GM12872 (cell line): ENCODE measurements at regions not wholly inside any gene's neighbourhood (a gene's known extent, or its start where the extent isn't known, plus 50 kb on each side); places are given as distances from the start of the nearest gene placed in this dataset.

Source experiments
- TF ChIP-seq, protein P1 (sequence below): IDR thresholded peaks from 3 replicates; pipeline ENCODE4 v1.5.1; 2011; ENCODE audit warnings: low read depth, mild to moderate bottlenecking, low read length, moderate library complexity; ENCODE audit not compliant: insufficient read depth

DNA sequence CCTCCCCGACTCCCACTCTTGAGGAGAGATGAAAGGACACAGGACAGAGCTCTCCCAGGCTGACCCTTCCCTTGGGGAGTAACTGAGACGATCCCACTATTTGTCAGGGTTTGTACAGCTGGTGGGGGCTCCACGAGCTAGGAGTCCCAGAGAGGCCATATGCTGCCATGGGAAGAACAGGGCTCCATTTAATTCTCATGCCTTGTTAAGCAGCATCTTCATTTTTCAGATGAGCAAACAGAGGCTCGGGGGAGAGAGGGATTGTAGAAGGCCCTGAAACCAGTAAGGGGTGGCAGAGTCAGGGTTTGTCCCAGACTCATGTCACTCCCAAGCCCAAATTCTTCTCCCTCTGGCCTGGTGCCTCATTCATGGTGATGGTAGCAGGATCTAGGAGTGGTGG is 176.4 kb downstream of the NSG2 start:
- TF ChIP-seq, protein P1, sequence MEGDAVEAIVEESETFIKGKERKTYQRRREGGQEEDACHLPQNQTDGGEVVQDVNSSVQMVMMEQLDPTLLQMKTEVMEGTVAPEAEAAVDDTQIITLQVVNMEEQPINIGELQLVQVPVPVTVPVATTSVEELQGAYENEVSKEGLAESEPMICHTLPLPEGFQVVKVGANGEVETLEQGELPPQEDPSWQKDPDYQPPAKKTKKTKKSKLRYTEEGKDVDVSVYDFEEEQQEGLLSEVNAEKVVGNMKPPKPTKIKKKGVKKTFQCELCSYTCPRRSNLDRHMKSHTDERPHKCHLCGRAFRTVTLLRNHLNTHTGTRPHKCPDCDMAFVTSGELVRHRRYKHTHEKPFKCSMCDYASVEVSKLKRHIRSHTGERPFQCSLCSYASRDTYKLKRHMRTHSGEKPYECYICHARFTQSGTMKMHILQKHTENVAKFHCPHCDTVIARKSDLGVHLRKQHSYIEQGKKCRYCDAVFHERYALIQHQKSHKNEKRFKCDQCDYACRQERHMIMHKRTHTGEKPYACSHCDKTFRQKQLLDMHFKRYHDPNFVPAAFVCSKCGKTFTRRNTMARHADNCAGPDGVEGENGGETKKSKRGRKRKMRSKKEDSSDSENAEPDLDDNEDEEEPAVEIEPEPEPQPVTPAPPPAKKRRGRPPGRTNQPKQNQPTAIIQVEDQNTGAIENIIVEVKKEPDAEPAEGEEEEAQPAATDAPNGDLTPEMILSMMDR: no peak

DNA sequence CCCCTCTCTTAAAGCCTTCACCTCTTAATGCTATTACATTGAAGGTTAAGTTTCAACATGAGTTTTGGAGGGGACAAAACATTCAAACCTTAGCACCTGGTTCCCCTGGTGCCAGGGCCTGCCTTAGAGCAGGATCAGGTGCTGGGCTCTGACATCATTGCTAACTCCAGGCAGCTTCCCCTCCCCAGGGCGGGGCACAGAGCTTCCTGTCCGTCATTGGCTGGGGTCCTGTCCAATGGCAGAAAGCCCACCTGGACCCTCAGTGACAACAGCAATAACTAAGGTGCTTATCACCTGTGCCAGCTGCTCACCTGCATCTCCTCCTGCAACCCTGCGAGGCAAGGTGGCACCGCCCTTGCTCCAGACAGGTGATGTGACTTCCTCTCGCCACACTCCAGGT is 177.4 kb downstream of the NSG2 start:
- TF ChIP-seq, protein P1: no peak

DNA sequence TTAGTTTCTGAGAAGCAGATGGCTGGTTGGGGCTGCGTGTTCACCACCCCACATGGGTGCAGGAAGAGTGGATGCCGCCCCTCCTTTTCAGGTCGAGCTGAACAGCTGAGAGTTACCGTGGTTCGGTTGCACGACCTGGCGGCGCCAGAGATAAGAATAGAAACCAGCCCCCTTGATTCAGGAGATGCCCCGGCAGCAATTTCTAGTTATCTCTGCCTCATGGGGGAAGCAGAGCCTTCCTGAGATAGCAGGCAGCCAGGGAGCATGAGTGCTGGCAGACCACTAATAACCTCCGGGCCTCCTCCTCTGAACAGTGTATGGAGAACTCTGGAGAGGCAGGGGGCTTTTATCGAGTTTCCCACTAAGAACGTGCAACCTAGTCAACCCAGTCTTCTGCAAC is 177.8 kb downstream of the NSG2 start:
- TF ChIP-seq, protein P1: no peak

DNA sequence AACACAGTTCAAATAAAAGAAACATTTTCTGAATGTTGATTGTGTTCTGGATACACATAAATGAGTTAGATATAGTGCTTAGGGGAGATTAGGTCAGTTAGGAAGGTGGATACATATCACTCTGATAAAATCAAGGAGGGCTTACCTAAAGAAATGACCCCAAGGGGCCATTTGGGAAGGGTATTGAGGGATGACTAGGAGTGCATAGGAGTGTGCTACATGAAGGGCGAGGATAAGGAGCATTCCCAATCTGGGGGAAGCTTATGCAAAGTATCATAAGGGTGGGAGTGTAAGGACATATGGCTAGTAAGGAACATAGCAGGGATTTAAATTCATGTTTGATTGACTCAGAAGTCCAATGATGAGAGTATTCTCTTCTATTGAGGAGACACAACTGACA is 183.6 kb downstream of the NSG2 start:
- TF ChIP-seq, protein P1: no peak

DNA sequence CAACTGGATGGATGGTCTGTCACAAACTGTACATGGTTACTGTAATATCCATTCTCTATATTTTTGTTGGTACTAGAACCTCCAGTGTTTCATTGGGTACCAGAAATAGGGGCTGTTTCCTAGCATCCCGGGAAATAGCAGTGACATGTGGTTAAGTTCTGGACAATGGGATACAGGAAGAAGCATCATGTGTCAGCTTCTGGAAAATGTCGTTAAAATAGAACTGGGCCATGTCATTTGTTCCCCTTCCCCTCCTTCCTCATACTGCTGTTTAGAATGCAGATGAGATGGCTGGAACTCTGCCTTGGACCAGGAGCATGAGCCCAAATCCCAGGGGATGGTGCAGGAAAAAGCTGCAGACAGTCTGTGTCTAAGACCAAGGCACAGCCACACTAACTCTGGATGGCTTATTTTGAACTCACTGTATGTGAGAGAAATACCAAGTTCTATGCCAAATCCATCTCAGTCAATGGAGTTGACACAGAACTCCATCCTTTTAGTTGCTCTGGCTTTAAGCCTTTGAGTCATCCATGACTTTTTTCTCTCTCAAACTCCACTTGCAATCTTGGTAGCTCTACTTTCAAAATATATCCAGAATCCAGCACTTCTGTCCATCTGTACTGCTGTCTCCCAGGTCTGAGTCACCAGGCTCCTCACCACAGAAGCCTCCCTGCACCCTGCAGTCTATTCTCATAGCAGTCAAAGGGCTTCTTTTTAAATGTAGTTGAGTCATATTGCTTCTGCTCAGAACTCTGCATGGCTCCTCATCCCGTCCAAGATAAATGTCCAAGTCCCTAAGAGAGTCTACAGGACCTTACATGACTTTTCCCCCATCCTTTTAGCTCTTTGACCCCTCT is 184.2 kb downstream of the NSG2 start:
- TF ChIP-seq, protein P1: no peak

DNA sequence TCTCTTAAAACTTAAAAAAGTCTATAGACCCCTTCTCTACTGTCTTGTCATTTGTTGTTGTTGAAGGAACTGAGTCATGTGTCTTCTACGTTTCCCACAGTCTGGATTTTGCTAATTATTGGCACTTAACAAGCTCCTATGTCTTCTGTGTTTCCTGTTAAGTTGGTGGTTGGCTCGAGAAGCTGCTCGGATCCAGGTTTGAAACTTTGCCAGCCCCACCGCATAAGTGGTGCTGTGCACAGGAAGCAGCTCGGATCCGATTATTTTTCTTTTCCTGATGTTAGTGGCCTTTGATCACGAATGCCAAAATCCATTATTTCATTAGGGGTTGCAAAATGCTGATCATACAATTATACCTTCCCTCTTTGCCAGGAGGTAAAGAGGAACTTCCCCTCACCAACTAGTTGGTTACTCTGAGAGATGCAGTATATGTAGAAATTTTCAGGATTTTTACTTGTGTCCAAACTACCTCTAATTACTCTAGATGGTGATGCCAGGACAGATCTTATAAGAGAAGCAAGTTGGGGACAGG is 186.5 kb downstream of the NSG2 start:
- TF ChIP-seq, protein P1: no peak

DNA sequence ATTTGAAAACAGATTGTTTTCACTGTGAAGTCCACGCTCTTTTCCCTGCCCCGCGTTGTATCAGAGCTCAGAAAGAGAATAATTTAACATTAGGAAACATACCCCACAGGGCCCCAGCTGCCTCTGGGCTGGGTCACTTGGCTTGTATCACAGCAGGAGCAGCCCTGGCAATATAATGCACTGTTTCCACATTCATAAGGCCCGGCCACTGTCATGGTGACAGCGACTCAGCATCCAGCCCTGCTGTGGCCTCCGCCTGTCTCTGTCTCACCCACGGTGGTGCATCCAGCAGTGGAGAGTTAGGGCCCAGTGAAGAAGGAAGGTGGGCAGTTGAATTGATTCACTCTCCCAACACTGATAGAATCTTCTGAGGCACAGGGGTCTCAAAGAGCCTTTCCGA is 188.9 kb downstream of the NSG2 start:
- TF ChIP-seq, protein P1: no peak
